Liver (tissue), 3 donors: ENCODE measurements at regions not wholly inside any gene's neighbourhood (a gene's known extent, or its start where the extent isn't known, plus 50 kb on each side); places are given as distances from the start of the nearest gene placed in this dataset.

Experiments
- EGR1 ChIP-seq, 2 donors: IDR thresholded peaks; 2 replicates each; pipeline ENCODE4 v1.6.1; 2016 to 2018; ENCODE audit warnings: antibody characterized with exemption in 2 of 2, low read depth in 2 of 2
- FOXA1 ChIP-seq: IDR thresholded peaks from 2 replicates; pipeline ENCODE4 v1.6.1; 2016; ENCODE audit warnings: antibody characterized with exemption
- JUND ChIP-seq, 2 donors: IDR thresholded peaks; 2 replicates each; pipeline ENCODE4 v1.6.1; 2016; ENCODE audit warnings: antibody characterized with exemption in 2 of 2
- RAD21 ChIP-seq, 2 donors: IDR thresholded peaks; 2 replicates each; pipeline ENCODE4 v1.6.1; 2016; ENCODE audit warnings: antibody characterized with exemption in 2 of 2, mild to moderate bottlenecking in 2 of 2
- RXRA ChIP-seq, 2 donors: IDR thresholded peaks; 2 replicates each; pipeline ENCODE4 v1.6.1; 2017 to 2018; ENCODE audit warnings: antibody characterized with exemption in 2 of 2, mild to moderate bottlenecking in 1 of 2
- TAF1 ChIP-seq: conservative IDR thresholded peaks from 2 replicates; pipeline ENCODE4 v1.6.1; 2016; ENCODE audit warnings: antibody characterized with exemption, mild to moderate bottlenecking
- YY1 ChIP-seq: IDR thresholded peaks from 2 replicates; pipeline ENCODE4 v1.6.1; 2016; ENCODE audit warnings: antibody characterized with exemption, mild to moderate bottlenecking
- TF ChIP-seq, protein P1 (sequence below): fragments of 150-350 bp; IDR thresholded peaks from 2 replicates; pipeline ENCODE4 v1.5.1; 2017; ENCODE audit warnings: improper control_type of control experiment, low read depth, low read length; ENCODE audit not compliant: missing input control
- TF ChIP-seq, protein P2 (sequence below): IDR thresholded peaks from 2 replicates; pipeline ENCODE4 v1.6.1; 2016; ENCODE audit warnings: antibody characterized with exemption, mild to moderate bottlenecking
- donor health status: healthy.
- donor health status: healthy.

DNA sequence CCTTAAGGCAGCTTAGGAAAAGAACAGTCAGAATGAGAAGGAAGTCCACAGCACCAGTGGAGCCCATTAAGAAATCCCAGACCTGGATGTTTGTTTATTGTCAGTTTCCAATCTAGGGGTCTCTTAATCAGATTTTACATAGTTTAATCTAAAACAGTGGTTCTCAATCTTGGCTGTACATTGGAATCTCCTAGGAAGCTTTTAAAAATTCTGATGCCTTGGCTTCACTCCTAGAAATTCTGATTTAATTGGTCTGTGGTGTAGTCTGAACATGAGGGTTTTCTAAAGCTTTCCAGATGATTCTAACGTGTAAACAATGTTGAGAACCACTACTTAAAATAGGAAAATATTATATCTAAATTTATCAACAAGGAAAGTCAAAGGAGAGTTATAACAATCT is 56.6 kb upstream of the SPRED1 start:
- TF ChIP-seq, protein P1, sequence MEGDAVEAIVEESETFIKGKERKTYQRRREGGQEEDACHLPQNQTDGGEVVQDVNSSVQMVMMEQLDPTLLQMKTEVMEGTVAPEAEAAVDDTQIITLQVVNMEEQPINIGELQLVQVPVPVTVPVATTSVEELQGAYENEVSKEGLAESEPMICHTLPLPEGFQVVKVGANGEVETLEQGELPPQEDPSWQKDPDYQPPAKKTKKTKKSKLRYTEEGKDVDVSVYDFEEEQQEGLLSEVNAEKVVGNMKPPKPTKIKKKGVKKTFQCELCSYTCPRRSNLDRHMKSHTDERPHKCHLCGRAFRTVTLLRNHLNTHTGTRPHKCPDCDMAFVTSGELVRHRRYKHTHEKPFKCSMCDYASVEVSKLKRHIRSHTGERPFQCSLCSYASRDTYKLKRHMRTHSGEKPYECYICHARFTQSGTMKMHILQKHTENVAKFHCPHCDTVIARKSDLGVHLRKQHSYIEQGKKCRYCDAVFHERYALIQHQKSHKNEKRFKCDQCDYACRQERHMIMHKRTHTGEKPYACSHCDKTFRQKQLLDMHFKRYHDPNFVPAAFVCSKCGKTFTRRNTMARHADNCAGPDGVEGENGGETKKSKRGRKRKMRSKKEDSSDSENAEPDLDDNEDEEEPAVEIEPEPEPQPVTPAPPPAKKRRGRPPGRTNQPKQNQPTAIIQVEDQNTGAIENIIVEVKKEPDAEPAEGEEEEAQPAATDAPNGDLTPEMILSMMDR: no peak
- TF ChIP-seq JUND (IDR thresholded peaks at IDR 0.05) (no peak), YY1 (no peak), TAF1 (no peak), RAD21 (IDR thresholded peaks at IDR 0.05) (no peak), EGR1 (IDR thresholded peaks at IDR 0.05; ENCODE audit: low read depth in 2 of 2) (no peak), FOXA1 (no peak), RXRA (IDR thresholded peaks at IDR 0.05) (no peak)
- TF ChIP-seq, protein P2, sequence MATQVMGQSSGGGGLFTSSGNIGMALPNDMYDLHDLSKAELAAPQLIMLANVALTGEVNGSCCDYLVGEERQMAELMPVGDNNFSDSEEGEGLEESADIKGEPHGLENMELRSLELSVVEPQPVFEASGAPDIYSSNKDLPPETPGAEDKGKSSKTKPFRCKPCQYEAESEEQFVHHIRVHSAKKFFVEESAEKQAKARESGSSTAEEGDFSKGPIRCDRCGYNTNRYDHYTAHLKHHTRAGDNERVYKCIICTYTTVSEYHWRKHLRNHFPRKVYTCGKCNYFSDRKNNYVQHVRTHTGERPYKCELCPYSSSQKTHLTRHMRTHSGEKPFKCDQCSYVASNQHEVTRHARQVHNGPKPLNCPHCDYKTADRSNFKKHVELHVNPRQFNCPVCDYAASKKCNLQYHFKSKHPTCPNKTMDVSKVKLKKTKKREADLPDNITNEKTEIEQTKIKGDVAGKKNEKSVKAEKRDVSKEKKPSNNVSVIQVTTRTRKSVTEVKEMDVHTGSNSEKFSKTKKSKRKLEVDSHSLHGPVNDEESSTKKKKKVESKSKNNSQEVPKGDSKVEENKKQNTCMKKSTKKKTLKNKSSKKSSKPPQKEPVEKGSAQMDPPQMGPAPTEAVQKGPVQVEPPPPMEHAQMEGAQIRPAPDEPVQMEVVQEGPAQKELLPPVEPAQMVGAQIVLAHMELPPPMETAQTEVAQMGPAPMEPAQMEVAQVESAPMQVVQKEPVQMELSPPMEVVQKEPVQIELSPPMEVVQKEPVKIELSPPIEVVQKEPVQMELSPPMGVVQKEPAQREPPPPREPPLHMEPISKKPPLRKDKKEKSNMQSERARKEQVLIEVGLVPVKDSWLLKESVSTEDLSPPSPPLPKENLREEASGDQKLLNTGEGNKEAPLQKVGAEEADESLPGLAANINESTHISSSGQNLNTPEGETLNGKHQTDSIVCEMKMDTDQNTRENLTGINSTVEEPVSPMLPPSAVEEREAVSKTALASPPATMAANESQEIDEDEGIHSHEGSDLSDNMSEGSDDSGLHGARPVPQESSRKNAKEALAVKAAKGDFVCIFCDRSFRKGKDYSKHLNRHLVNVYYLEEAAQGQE: no peak
